ENCODE measurements at regions not wholly inside any gene's neighbourhood (a gene's known extent, or its start where the extent isn't known, plus 50 kb on each side); places are given as distances from the start of the nearest gene placed in this dataset.

DNA sequence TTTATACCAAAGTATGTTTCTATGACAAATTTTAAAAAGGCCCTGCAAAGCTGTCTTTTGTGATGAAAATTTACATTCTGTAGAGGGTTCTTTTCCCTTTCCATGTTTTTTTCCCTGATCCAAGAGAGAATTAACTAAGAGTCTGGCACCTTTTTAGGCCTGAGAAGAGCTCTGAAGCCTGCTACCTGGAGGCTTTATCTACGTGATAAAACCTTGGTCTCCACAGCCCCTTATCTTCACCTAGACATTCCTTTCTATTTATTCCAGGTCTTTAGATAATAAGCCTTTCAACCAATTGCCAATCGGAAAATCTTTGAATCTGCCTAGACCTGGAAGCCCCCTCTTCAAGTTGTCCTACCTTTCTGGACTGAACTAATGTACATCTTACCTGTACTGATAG, 774.1 kb upstream of the LRRTM1 start:
- TF ChIP-seq, protein P1, sequence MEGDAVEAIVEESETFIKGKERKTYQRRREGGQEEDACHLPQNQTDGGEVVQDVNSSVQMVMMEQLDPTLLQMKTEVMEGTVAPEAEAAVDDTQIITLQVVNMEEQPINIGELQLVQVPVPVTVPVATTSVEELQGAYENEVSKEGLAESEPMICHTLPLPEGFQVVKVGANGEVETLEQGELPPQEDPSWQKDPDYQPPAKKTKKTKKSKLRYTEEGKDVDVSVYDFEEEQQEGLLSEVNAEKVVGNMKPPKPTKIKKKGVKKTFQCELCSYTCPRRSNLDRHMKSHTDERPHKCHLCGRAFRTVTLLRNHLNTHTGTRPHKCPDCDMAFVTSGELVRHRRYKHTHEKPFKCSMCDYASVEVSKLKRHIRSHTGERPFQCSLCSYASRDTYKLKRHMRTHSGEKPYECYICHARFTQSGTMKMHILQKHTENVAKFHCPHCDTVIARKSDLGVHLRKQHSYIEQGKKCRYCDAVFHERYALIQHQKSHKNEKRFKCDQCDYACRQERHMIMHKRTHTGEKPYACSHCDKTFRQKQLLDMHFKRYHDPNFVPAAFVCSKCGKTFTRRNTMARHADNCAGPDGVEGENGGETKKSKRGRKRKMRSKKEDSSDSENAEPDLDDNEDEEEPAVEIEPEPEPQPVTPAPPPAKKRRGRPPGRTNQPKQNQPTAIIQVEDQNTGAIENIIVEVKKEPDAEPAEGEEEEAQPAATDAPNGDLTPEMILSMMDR (IDR thresholded peaks at IDR 0.05; ENCODE audit: low read length): no peak
- TF ChIP-seq EZH2 (IDR thresholded peaks at IDR 0.05; ENCODE audit: borderline replicate concordance, low read length): no peak
